Stimulated activated CD4-positive, alpha-beta T cell treated with anti-CD3 and anti-CD28 coated beads, Interleukin-15, amount 100 ng/mL, for 24 hours (primary cell): ENCODE measurements at regions not wholly inside any gene's neighbourhood (a gene's known extent, or its start where the extent isn't known, plus 50 kb on each side); places are given as distances from the start of the nearest gene placed in this dataset.
"Not testable (repeated sequence)": the region's sequence is repeated elsewhere in the genome, so short reads cannot be mapped to it uniquely, and the experiment has no call there.

Experiments
- DNase-seq: peaks from one replicate; pipeline ENCODE4 v3.0.0-alpha.2; 2020

DNA sequence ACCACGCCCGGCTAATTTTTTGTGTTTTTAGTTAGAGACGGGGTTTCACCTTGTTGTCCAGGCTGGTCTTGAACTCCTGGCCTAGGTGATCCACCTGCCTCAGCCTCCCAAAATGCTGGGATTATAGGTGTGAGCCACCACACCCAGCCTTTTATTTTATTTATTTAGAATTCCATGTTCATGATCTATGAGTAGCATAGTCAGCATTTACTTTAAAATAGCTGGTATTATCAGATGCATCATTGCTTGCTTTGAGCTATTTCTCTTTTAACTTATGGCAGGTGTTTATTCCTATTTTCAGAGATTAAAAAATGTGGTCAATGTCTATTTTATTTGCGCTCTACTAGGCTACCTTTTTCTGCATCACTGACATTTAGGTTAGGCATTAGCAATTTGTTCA, 152.0 kb downstream of the UTRN start:
- no peak for DNase-seq

DNA sequence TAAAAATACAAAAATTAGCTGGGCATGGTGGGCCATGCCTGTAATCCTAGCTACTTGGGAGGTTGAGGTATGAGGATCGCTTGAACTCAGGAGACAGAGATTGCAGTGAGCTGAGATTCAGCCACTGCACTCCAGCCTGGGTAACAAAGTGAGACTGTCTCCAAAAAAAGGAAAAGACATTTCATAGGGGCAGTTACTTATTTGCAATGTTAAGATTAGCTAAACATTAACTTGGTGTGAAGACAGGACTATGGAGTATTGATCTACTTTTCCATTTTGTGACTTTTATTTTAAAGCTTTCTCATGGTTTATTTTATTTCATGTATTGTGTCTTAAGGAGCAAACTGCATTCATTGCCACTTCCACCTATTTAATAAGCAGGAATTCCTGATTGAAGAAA, 153.0 kb downstream of the UTRN start:
- no peak for DNase-seq

DNA sequence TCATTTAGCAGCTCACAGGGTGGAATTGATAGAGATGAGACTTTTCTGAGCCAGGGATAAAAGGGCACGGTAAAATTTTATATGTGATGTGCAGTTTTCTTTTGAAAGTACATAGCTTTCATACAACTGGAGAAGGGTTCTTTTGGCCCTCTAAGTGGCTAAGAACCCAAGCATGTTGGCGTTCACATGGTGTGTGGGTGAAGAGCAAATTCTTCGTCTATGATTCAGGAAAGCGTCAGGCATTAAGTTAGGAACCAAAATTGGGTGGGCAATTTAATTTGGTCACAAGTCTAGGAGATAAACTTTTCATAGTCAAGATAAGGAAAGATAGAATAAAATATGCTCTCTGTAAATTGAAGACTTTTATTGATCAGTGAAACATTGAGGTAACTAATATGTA, 153.9 kb downstream of the UTRN start:
- no peak for DNase-seq

DNA sequence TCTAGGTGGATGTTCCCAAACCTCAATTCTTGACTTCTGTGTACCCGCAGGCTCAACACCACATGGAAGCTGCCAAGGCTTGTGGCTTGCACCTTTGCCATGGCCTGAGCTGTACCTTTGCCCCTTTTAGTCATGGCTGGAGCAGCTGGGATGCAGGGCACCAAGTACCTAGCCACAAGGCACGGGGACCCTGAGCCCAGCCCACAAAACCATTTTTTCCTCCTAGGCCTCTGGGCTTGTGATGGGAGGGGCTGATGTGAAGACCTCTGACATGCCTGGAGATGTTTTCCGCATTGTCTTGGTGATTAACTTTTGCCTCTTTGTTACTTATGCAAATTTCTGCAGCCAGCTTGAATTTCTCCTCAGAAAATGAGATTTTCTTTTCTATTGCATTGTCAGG, 156.7 kb downstream of the UTRN start:
- DNase-seq, result not testable (repeated sequence)

DNA sequence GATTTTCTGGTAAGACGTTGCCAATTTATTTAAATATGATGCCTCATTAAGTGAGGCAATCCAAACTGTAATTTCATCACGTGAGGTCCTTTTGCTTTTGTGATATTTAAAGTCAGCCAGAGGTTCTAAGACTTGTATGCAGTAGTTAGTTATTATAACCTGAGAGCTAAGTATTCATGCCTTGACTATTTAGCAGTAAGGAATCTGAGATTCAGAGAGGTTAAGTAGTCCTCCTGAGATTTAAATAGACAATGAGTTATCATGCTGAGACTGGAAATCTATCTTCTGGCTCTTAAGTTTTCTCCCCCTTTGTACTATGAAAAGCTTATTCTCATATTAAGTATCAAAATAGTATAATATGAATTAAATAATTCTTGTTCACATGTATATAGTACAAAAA, 158.0 kb downstream of the UTRN start:
- DNase-seq, result no peak

DNA sequence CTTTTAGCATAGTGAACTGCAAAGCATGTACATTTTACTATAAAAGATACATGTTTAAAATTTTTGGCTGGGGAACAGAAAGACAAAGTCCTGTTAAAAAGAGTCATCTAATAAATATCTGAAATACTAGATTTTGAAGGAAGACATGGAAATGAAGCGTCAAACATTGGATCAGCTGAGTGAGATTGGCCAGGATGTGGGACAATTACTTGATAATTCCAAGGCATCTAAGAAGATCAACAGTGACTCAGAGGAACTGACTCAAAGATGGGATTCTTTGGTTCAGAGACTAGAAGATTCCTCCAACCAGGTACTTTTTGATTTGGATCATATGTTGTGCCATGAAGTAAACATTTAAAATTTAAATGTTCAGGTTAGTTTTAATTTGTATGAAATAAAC, 162.3 kb downstream of the UTRN start:
- DNase-seq, result no peak

DNA sequence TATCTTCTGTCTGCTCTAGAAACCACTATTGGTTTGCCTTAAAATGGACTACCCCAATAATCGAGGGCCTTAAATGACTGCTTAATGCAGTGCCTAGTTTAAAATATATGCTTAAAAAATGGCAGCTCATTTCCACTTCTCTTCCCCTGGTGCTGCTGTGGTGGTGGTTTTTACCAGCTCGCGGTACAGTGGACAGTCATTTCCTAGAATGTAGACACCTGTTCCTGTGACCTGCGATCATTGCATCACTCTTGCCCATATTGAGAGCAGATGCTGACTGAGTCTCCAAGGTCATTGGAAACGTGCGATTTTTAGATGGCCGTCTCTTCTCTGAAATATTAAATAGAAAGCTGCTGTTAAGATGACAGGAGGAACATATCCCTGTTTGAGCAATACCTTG, 164.1 kb downstream of the UTRN start:
- no peak for DNase-seq

DNA sequence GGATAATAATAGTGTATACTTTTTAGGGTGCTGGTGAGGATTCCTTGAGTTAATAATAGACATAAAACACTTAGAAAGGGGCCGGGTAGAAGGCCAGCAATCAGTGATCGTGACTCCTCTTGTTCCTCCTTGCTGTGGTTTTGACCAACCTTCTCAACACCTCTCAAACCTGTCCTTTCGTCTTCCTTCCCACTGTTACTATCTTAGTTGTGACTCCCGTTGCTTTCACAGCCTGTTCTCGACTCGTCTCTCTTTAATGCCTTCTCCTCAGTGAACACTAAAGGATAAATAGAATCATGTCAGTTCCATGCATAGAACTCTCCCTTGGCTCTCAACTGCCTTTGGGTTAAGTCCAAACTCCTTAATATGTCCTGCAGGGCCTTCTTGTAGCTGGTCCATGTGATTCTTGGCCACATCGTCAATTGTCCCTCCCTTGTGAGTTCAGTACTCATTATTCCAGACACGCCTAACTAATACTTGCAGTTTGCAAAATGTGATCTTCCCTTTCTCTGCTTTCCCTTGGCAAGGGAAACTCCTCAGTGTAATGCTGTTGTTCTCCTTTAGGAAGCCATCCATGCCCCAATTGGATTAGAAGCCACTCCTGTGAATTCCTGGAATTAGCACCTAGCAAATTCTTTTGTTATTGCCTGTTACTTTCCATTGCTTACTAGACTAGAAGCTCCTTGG, 164.9 kb downstream of the UTRN start:
- DNase-seq, result no peak

DNA sequence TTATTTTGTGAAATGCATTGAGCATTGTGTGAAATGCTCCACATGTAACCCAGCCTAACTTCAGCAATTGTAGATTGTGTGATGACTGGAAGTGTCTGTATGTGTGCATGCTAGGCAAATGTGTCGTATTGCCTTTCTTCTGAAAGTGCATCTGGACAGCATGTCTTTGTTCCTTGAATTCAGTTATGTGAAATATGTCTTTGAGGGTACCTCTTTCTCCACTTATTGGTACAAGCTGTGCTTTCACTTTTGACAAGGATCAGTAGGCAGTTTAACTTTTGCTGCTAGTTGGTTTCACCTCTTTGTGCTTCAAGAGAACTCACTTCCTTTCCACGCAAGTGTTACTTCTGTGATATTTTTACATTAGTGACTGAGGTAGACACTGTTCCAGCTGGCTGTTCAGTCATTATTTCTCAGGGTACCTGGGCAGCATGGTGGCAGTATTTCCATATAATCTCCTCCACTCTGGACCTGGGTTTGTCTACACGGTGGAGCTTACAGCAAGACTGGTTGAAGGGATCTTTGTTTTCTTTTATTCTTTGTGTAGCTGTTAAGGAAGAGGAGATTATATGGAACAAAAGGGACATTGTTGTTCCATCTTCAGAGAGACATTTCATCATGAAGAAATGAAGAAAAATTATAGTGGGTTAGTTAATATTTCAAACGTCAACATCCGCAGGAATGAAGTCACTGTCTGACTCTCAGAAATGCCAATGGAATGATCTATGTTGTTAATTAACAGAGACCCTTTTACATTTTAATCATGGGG, 175.4 kb downstream of the UTRN start:
- DNase-seq, result no peak

DNA sequence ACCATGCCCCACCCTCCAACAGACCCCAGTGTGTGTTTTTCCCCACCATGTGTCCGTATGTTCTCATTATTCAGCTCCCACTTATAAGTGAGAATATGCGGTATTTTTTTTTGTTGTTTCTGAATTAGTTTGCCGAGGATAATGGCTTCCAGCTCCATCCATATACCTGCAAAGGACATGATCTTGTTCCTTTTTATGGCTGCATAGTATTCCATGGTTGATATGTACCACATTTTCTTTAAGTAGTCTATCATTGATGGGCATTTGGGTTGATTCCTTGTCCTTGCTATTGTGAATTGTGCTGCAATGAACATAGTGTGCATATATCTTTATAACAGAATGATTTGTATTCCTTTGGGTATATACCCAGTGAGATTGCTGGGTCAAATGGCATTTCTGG, 176.9 kb downstream of the UTRN start:
- no peak for DNase-seq

DNA sequence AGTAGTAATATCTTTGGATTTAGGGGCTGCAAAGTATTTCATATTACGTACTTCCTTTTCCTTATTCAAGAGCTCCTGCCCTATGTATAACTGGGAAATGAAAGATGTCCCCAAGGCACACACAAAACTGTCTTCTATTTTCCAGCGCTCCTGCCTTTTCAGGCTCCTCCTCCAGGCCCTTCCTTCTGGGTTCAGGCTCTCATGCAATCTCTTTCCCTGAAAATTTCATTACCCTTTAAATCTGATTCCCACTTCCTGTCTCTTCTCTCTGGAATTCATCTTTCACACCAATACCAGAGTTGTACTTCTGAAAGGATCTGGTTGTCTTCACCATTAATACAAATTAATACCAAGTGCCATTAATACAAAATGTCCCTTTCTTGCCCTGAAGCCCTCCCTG, 181.6 kb downstream of the UTRN start:
- DNase-seq, result no peak

DNA sequence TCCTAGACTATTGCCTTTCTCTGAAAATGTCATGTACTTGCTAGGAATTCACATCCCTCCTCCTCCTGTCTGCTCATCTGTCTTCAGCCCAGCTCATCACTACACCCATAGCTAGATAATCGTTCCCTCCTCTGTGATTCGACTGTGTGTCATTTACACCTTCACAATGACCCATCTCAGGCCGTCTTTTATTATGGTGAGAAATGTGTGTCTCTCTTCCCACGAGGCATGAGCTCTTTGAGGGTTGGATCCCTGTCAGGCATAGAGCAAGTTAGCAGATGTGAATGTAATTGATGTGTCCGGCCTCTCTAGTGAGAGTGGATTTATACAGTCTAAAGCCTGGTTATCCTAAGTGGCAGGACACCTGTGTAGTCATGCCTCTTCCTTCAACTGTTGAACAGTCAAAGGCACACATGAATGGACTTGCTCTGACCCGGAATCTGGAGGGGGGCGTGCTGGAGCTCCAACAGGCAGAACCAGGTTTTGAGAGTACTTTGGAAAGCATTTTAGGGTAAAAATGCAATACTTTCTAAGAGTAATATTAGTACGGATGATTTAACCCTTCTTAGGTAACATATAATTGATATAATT, 182.1 kb downstream of the UTRN start:
- no peak for DNase-seq

DNA sequence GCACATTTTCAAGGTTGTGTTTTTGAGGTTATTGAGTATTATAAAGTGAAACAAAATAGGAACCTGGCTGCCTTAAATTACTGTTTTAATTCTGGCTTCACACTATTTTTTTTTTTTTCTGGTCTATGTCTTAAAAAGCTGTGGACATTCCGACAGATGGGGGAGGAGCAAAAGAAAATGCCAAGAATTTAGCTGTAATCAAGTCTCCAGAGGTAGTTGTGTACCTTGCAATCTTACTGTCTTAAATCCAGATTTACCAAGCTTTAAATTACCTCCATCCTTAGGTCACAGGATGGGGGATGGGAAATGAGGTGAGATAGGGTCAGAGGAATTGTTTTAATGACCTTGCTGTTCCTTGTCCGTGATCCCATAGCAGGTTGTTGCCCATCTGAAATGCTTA, 182.8 kb downstream of the UTRN start:
- DNase-seq, result no peak

DNA sequence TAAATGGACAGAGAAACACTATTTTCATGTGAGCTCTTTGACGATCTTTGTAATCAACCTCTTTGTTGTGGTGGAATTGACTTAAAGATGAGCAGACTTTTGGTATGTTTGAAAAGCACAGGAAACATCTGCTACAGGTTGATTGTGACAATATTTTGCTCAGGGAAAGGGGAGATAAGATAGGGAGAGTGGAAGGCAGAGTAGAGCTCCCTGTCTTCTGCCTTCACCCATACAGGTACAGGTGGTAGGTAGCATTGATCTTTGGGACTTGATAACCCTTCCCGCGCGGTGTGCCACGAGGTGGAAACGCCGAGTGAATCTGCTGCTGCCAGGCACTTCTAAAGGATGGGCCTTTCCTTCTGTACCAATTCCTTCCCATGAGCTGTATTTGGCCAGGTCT, 183.6 kb downstream of the UTRN start:
- DNase-seq, result peak; percentile 50

DNA sequence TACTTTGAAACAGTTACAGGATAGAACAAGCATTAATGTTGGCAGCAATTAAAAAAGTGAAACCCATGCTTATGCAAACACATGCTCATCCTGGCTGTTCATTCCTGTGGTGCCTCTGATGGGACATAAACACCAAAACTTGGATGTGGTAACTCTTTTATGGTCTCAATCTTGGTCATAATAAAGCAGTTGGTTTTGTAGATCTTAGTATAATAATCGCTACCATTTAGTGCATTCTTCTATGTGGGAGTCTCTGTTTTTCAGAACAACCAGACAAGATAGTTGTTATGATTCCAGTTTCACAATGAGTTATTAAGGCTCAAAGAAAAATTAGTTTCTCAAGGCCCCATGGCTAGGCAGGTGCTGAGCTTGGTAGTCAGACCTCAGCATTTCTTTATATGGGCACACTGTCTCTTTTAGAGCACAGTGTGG, 184.0 kb downstream of the UTRN start:
- peak; percentile 29 for DNase-seq

DNA sequence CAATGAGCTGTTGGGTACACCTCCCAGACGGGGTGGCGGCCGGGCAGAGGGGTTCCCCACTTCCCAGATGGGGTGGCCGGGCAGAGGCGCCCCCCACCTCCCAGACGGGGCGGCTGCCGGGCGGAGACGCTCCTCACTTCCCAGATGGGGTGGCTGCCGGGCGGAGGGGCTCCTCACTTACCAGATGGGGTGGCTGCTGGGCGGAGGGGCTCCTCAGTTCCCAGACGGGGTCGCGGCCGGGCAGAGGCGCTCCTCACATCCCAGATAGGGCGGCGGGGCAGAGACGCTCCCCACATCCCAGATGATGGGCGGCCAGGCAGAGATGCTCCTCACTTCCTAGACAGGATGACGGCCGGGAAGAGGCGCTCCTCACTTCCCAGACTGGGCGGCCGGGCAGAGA, 185.1 kb downstream of the UTRN start:
- not testable (repeated sequence) for DNase-seq

DNA sequence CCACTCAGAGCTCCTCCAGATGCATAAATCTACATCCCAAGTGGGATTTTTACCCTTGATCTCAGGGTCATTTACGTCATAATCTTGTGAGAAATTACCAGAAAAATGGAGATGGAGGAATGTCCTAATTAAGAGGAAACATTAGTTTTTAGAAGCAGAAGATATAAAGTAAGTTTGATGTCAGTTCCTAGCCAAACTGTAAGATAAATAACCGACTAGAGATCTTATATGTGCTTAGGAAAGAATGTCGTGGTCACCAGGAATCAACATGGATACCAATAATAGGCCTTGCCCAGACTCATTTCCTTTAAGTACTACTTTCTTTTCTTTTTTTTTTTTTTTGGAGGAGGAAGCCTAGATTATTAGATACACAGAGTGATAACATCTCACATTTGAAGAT, 186.9 kb downstream of the UTRN start:
- no peak for DNase-seq

DNA sequence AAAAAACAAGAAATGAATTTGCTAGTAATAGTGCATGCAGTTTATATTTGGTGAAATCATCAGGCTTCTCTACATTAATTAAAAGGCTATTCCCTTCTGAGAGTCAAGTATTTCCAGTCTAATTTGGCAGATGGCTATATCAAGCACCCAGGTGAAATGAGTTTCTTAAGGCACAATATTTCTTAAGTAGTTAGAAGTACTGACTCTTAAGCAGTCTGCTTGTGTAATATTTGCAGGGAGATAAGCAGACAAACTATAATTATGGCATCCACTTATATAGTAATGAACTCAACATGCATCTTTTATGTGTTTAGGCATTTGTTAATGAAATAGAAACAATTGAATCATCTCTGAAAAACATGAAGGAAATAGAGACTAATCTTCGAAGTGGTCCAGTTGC, 189.2 kb downstream of the UTRN start:
- no peak for DNase-seq

DNA sequence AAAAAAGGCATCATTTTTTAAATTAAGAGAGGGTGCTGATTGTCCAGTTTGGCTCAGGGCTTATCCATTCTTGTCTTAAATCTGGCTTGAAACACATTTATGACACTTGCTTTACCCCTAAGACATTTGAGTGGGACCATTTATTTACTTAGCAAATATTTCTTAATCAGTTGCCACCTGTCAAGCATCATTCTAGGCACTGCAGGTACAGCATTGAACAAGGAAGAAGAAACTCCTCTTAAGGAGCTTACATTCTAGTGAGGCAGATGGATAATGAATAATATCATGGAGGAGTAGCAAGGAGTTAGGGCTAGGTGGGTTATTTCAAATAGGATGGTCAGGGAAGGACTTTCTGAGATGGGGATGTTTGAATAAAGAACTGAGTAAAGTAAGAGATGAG, 189.8 kb downstream of the UTRN start:
- DNase-seq, result no peak

DNA sequence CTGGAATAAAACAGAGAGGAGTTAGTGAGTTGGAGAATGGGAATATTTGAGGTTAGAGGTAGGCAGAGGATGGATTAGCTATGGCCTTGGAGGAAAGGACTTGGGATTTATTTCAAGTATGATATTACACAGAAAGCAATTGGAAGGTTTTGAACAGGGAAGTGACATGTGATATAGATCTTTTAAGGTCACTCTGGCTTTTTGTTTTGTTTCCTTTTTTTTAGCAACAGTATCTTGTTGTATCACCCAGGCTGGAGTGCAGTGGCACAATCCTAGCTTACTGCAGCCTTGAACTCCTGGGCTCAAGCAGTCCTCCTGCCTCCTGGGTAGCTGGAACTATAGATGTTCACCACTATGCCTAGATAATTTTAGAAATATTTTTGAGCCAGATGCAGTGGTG, 190.3 kb downstream of the UTRN start:
- DNase-seq, result no peak

DNA sequence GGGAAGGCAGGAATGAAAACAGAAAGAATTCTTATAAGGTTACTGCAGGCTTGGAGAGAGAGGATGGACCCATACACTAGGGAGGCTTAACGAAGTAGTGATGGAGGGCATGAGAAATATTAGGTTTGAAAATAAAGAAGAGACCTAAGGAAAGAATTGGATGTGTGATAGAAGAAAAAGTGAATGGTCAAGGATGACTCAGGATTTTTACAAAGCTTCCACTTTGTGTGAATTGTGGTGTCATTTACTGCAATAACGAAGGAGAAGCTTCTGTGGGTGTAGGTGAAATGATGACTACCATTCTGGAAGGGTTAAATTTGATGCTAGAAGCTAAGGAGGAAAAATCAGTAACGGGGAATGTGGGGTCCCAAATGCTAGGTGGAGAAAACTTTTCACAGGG, 191.2 kb downstream of the UTRN start:
- no peak for DNase-seq

DNA sequence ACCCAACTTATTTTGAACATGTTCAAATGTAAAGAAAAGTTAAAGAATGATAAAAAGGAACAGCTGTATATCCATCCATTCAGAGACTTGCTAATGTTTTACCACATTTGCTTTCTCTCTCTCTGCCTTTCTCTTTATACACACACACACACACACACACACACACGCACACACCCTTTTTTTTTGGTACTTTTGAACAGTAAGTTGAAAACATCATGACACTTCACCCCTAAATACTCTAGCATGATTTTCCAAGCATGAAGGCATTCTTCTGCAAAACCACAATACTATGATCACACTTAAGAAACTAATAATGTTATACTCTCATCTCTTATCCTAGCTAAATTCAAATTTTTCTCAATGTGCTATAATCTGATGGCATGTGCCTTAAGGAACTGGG, 192.3 kb downstream of the UTRN start:
- DNase-seq, result no peak

DNA sequence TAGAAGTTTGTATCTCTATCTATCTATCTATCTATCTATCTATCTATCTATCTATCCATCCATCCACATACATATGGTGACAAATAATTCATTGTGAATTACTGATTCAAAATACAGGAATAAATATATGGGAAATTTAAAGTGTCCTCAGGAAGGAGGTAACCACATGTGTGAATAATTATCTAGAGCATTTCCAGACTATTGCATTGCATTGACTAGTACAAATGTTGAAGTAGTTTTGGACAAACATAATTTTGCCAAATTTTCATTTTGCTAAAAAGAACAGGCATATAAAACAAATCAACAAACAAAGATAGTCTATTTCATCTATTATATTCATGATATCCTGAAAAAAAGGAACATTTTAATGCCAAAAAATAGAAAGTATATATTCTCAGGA, 192.7 kb downstream of the UTRN start:
- DNase-seq, result no peak

DNA sequence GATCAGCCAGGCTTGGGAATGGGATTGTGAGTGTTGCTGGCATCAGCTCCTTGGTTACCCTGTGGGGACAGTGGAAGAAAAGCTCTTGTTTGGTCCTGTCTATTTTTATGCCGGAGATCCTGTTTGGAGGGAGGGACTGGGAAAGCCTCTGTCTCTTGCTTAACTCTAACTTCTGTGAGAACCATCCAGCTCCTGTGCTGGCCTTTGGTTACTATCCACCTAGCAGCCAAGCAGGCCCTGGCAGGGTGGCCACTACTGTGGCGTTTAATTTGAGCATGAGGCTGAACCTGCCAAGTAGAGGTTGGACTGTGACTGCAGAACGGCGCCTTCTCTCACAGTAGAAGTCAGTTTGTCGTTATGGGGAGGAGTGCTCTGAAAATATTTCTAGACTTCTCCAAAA, 193.3 kb downstream of the UTRN start:
- no peak for DNase-seq

DNA sequence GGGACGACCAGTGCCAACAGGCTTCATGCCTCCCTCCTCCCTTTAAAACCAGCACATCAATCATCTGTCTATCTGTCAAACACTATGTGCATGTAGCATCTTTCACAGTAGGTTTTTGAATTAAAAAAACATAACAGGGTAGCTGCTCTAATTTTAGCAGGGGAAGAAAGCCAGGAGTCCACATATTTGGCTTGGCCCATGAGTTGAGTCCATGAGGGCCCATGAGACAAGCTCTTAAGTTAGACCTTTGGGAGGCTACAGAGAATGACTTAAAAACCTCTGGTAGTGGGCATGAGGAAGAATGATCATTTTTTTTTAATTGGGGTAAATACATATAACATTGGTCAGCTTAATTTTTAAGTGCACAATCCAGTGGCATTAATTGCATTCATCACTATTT, 194.9 kb downstream of the UTRN start:
- DNase-seq, result no peak
